GM18519 (cell line): ENCODE measurements at regions not wholly inside any gene's neighbourhood (a gene's known extent, or its start where the extent isn't known, plus 50 kb on each side); places are given as distances from the start of the nearest gene placed in this dataset.
"Not testable (repeated sequence)": the region's sequence is repeated elsewhere in the genome, so short reads cannot be mapped to it uniquely, and the experiment has no call there.

Source experiments
- ATAC-seq: cut with Tn5 transposase; IDR thresholded peaks from one replicate; pipeline ENCODE4 v1.9.1; 2021; ENCODE audit warnings: mild to moderate bottlenecking, moderate library complexity; ENCODE audit not compliant: unreplicated experiment, low FRiP score

DNA sequence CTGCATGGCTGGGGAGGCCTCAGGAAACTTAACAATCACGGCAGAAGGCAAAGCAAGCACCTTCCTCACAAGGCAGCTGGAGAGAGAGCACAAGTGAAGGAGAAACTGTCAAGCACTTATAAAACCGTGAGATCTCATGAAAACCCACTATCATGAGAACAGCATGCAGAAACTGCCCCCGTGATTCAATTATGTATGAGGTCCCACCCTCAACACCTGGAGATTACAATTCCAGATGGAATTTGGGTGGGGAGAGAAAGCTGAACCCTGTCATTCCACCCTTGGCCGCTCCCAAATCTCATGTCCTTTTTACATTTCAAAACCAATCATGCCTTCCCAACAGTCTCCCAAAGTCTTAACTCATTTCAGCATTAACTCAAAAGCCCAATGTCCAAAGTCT is 107.2 kb upstream of the ECI2 start:
- no peak for ATAC-seq

DNA sequence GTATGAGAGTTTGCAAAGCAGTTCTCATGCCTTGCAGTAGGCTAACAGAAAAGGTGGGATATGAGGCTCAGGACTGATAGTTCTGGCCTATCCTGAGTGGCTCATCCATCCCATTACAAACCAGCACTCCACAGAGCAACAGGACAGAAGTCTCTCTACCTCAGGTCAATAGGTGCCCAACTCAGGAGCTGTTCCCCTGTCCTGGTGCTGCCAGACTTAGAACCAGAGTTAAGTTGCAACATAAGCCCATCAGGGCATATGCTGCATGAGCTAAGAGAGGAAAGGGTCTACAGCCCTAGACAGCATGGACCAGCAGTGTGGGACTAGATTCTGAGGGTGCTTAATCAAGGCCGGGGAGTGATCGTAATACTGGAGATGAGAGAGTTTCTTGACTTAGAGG is 104.8 kb upstream of the ECI2 start:
- no peak for ATAC-seq

DNA sequence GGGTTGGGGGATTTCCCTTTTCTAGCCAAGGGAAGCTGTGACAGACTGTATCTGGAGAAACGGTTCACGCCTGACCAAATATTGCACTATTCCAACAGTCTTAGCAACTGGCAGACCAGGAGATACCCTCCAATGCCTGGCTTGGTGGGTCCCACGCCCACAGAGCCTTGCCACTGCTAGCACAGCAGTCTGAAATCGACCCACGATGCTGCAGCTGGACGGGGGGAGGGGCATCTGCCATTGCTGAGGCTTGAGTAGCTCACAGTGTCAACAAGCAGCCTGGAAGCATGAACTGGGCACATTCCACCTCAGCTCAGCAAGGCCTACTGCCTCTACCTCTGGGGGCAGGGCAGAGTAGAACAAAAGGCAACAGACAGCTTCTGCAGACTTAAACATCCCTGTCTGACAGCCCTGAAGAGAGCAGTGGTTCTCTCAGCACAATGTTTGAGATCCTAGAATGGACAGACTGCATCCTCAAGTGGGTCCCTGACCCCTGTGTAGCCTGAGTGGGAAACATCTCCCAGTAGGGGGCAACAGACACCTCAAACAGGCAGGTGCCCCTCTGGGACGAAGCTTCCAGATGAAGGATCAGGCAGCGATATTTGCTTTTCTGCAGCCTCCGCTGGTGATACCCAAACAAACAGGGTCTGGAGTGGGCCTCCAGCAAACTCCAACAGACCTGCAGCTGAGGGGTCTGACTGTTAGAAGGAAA is 89.9 kb upstream of the ECI2 start:
- ATAC-seq, result no peak

DNA sequence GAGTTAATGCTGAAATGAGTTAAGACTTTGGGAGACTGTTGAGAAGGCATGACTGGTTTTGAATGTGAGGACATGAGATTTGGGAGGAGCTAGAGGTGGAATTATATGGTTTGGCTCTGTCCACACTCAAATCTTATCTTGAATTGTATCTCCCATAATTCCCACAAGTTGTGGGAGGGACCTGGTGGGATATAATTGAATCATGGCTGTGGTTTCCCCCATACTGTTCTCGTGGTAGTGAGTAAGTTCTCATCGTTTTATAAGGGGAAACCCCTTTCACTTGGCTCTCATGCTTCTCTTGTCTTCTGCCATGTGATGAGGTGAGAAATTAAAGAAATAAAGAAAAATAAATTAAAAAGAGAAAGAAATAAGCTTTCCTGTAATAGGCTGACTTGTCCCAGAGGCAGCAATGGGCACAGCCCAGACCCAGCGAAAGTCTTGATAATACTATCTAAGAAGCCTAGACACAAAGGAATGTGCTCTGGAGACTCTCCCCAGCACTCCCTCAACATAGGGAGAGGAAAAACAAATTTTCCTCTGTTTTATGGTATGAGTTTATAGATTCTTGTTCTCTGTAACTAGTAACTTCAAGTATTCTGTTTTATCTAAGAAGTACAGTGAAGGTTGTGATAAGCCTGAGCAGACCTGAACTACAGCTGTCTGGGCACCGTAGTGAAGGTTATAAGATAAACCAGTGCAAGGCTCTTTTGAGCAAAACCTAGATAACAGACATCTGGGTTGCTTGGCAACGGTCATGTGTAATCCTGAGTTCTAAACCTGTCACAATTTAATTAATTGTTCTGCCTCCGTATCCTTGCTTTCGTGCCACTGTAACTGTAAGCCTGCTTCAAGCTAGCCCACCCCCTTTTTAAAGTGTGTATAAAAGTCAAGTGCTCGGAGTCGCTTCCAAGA is 88.9 kb upstream of the ECI2 start:
- ATAC-seq, result no peak

DNA sequence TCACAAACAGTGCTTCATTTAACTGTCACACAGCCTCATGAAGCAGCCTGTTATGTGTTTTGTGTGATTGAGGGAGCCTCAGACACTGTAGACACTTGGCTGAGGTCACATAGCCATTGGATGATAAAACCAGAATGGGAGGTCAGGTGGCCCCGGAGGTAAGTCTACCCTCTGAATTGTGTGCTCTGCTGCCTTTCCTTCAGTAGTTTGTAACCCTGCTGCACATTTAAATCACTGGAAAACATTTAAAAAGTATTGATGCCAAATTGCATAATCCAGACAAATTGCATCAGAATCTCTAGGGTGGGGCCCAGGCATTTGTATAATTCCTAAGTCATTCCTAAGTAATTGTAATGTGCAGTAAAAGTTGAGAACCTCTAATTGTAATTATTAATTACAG is 85.2 kb upstream of the ECI2 start:
- no peak for ATAC-seq

DNA sequence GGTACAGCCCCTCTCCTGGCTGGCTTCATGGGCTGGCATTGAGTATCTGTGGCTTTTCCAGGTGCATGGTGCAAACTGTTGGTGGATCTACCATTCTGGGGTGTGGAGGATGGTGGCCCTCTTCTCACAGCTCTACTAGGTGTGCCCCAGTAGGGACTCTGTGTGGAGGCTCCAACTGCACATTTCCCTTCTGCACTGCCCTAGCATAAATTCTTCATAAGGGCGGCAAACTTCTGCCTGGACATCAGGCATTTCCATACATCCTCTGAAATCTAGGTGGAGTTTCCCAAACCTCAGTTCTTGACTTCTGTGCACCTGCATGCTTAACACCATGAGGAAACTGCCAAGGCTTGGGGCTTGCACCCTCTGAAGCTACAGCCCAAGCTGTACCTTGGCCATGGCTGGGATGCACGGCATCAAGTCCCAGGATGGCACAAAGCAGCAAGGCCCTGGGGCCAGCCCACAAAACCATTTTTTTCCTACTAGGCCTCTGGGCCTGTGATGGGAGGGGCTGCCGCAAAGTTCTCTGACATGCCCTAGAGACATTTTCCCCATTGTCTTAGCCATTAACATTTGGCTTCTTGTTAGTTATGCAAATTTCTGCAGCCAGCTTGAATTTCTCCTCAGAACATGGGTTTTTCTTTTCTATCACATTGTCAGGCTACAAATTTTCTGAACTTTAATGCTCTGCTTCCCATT is 83.4 kb upstream of the ECI2 start:
- not testable (repeated sequence) for ATAC-seq

DNA sequence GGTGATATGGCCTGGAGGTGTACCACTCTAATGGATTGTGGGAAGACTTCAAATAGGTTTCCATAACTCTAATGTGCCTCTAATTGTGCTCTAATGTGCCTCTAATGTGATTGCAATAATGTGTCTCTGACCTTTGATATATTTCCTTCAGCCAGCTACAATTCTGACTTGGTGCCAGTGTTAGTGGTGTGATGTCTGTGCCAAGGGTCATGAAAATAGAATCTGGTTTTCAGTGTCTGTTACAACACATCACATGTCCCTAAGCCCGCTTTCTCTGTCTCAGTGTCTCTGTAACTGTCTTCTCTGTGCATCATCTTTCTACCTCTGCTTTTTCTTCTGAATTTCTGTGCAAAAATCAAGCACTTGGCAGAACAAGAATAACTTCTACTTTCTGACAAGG is 77.2 kb upstream of the ECI2 start:
- no peak for ATAC-seq

DNA sequence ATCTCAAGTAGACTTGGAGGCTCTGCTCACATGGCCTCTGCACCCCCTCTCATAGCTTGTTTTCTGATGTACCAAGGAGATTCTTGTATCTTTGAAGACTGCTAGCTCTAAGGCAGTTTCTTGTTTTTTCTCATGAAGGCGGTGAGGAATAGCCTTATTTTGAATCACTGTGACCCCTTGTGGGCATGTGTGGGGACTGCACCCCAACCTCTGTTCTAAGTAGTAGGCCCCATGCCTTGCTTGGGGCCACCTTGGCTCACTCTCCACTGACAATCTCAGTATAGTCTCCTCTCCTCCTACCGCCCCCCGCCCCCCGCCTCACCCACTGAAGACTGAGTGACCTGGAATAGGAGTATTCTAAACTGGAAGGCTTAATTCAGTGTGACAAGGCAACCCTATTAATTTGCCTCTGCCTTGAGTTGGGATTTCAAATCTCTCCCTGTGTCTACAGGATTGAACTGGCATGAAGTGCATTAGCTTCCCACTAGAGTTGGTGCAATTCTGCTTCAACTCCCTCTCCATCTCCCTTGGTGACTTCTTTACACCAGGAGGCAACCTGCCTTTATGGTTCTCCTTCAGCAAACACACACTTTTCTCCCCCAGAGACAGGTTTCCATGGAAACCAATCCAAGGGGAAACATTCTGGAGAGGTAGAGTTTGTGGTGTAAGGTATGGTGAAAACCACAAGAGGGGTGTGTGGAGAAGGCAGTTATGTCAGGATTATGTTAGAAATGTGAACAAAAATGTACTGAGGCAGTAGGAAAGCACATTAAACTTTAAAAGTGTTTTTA is 75.4 kb upstream of the ECI2 start:
- no peak for ATAC-seq

DNA sequence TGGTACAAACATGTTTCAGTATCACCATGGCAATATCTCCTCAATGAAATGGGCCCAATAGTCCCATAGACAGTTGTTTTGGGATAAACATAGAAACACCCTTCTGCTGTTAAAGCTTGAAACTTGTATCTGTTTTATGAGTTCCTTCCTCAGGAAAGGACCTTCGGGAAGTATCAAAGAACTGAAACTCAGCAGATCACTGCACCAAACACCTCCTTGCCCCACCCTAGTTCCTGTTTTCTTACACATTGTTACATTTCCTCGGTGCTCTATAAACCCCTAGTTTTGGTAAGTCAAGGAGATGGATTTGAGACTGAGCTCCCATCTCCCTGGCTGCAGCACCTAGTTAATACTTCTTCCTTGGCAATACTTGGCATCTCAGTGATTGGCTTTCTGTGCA is 73.8 kb upstream of the ECI2 start:
- ATAC-seq, result no peak

DNA sequence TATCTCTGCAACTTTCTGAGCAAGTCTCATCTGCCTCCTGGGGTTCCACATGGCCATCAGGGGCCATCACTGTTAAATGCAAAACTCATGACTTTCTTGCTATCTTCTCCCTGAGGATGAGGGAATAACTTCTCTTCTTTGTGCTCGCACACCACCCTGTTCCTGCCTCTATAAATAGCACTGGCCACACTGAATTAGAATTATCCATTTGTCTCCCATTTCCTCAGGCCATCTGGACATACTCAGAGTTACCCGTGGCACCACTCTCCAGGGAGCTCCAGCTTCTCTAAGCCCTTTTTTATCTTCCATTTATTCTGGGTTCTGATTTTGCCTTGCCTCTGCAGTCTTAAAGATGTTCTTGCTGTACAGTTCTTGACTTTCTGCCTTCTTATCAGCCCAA is 72.8 kb upstream of the ECI2 start:
- ATAC-seq, result no peak

DNA sequence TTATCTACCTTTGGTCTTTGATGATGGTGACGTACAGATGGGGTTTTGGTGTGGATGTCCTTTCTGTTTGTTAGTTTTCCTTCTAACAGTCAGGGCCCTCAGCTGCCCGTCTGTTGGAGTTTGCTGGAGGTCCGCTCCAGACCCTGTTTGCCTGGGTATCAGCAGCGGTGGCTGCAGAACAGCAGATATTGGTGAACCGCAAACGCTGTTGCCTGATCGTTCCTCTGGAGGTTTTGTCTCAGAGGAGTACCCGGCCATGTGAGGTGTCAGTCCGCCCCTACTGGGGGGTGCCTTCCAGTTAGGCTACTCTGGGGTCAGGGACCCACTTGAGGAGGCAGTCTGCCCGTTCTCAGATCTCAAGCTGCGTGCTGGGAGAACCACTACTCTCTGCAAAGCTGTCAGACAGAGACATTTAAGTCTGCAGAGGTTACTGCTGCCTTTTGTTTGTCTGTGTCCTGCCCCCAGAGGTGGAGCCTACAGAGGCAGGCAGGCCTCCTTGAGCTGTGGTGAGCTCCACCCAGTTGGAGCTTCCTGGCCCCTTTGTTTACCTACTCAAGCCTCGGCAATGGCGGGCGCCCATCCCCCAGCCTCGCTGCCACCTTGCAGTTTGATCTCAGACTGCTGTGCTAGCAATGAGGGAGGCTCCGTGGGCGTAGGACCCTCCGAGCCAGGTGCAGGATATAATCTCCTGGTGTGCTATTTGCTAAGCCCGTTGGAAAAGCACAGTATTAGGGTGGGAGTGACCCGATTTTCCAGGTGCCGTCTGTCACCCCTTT is 68.5 kb upstream of the ECI2 start:
- ATAC-seq, result not testable (repeated sequence)

DNA sequence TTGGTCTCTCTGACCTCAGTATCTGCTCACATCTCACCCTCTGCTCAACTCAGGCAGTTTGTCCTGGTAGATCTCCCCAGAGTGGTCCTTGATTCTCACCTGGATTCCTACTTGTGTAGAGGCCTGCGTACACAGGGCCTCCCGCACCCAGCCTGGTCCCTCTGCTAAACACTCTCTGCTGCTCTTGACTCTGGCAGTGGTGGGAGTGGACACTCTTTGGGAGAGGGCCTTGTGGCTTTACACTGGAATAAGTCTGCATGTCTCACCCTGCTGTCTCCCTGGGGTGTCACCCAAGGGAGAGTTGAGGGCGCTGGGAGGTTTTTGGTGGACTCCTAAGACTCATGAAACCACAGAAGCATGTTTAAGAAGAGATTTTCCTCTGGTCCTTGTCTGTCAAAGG is 57.3 kb upstream of the ECI2 start:
- ATAC-seq, result no peak

DNA sequence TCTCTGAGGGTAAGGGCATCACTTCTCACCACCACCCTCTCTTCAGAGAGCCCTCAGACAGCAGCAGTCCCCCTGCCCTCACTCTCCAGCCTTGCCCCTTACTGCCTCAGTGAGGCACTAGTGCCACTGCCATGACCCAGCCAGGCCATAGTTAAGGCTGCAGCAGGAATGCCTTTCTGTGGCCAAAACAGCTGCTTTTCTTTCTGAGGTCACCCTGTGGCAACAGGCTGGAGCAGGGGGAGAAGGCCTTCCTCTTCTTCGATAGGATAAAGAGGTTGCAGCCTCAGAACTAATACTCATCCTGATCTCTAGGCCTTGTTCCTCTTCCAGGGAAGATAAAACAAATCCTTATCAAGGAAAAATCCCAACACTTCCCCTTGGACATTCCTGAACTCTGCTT is 56.8 kb upstream of the ECI2 start:
- ATAC-seq, result no peak

DNA sequence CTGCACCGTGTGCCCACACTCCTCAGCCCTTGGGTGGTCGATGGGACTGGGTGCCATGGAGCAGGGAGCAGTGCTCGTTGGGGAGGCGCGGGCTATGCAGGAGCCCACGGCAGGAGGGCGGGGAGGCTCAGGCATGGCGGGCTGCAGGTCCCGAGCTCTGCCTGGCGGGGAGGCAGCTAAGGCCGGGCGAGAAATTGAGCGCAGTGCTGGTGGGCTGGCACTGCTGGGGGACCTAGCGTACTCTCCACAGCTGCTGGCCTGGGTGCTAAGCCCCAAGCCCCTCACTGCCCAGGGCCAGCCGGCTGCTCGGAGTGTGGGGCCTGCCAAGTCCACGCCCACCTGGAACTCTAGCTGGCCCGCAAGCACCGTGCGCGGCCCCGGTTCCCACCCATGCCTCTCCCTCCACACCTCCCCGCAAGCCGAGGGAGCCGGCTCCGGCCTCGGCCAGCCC is 55.9 kb upstream of the ECI2 start:
- no peak for ATAC-seq

DNA sequence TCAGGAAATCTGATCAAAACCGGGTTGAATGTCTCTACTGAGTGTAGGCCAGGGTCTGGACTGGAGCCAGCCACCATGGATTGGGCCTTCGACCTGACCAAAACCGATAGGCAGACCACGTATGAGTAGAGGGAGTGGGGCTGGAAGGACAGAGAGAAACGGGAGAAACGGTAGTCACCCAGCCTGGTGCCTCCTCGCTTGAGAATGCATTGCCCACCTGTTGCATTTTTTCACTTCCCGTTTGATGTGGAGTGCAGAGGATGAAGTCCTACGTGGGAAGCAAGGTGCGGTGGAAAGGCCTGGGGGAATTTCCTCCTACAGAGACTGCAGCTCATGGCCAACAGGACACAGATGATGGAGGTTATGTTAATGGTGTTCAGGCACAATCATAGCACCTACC is 53.9 kb upstream of the ECI2 start:
- ATAC-seq, result no peak

DNA sequence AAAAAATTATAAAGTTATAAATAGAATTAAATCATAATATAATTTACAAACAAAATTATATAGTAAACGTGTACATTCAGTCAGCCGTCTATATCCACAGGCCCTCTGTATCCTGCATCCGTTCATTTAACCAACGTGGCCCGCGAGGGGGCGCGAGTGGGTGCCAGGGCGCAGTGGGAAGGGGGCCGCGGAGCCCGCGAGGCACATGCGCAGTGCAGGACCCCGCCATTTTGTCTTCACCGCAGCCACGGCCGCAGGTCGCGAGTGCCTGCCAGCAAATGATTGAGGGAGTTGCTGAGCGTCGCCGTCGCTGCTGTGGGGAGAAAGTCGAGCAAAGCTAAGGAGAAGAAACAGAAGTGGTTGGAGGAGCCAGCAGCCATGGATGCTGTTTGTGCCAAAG is 53.4 kb upstream of the ECI2 start:
- ATAC-seq, result no peak

DNA sequence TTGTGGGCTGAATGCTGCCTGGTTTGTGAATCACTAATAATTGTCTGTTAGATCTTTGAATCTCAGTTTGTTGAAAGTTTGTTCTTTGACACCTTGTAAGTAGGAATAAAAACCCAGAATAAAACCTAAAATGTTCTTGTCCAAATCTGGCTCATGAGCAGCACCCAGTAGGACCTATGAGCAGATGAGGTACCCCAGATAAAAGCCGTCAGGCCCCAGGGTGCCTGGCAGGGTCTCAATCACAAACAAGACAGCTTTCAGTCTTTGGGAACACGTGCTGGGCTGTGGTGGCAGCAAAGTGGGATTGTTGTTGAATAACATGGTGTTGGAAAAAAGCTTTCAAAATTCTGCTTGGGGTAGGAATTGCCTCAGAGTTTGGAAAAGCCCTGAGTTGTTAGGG is 52.1 kb upstream of the ECI2 start:
- ATAC-seq, result no peak

DNA sequence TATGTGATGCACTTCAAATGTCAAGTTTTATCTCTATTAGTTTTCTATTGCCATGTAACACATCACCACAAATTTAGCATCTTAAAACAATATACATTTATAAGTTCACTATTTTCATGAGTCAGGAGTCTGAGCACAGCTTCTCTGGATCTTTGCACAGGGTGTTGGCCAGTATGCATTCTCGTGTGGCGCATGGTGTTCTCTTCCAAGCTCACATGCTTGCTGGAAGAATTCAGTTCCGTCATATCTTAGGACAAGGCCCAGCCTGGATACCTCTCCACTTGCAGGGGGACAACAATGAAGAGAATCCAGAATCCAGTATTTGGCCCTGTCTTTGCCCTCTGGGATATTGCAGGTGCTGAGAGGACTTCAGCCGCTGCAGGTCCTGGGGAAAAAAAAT is 51.0 kb upstream of the ECI2 start:
- ATAC-seq, result no peak

DNA sequence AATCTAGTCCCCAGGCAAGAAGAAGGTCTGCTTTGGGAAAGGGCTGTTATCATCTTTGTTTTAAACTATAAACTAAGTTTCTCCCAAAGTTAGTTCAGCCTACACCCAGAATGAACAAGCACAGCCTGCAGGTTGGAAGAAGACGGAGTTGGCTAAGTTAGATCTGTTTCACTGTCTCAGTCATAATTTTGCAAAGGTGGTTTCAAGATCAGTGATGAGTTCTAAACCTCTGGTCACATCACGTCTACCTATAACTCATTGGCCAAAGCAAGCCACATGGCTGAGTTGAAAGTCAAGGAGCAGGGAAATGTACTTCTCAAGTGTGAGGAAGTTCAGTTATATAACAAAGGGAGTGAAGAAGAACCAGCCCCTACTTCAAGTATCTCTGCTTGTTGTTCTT is 50.5 kb upstream of the ECI2 start:
- ATAC-seq, result no peak

DNA sequence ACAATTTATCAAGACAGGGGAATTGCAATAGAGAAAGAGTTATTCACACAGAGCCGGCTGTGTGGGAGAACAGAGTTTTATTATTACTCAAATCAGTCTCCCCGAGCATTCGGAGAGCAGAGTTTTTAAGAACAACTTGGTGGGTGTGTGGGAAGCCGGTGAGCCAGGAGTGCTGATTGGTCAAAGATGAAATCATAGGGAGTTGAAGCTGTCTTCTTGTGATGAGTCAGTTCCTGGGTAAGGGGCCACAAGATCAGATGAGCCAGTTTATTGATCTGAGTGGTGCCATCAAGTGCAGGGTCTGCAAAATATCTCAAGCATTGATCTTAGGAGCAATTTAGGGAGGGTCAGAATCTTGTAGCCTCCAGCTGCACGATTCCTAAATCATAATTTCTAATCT is 50.0 kb upstream of the ECI2 start:
- ATAC-seq, result no peak
